Astrocyte of the spinal cord (primary cell): ENCODE measurements at regions not wholly inside any gene's neighbourhood (a gene's known extent, or its start where the extent isn't known, plus 50 kb on each side); places are given as distances from the start of the nearest gene placed in this dataset.

Source experiments
- DNase-seq: peaks from one replicate; pipeline ENCODE4 v3.0.0; 2011; ENCODE audit warnings: low read depth, low spot score
- H3K4me3 ChIP-seq: 2 replicates; pipeline ENCODE4 v1.5.1; 2011; ENCODE audit warnings: low read depth, mild to moderate bottlenecking, low read length, moderate library complexity
- in situ Hi-C: cut with HindIII; loops from 2 replicates; pipeline ENCODE4 v1.10.0; 2017; ENCODE audit warnings: low sequenced_read_pairs
- TF ChIP-seq, protein P1 (sequence below): IDR thresholded peaks from 2 replicates; pipeline ENCODE4 v1.5.1; 2012; ENCODE audit warnings: low read depth, mild to moderate bottlenecking, low read length, inconsistent platforms

DNA sequence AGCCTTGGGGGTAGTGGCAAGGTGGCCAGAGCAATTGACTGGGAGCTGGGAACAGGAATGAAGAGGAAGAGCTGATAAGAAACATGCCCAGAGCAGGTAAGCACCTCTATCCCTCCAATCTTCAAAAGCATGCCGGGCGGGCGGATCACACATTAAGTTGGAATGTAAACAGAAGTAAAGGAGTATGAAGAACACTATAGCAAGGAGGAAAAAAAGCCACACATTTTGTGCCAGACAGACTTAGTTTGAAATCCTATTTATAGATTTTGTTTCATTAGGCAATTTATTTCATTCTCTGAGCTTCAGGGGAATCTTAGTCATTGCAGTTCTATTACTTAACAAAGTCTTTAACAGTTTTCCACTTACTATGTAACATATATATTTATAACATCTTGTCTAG, 173.9 kb upstream of the TNC start:
- TF ChIP-seq, protein P1, sequence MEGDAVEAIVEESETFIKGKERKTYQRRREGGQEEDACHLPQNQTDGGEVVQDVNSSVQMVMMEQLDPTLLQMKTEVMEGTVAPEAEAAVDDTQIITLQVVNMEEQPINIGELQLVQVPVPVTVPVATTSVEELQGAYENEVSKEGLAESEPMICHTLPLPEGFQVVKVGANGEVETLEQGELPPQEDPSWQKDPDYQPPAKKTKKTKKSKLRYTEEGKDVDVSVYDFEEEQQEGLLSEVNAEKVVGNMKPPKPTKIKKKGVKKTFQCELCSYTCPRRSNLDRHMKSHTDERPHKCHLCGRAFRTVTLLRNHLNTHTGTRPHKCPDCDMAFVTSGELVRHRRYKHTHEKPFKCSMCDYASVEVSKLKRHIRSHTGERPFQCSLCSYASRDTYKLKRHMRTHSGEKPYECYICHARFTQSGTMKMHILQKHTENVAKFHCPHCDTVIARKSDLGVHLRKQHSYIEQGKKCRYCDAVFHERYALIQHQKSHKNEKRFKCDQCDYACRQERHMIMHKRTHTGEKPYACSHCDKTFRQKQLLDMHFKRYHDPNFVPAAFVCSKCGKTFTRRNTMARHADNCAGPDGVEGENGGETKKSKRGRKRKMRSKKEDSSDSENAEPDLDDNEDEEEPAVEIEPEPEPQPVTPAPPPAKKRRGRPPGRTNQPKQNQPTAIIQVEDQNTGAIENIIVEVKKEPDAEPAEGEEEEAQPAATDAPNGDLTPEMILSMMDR: no peak
- no peak for DNase-seq
- in situ Hi-C loops: no loop called here
- H3K4me3 ChIP-seq: no peak overlapping the region

DNA sequence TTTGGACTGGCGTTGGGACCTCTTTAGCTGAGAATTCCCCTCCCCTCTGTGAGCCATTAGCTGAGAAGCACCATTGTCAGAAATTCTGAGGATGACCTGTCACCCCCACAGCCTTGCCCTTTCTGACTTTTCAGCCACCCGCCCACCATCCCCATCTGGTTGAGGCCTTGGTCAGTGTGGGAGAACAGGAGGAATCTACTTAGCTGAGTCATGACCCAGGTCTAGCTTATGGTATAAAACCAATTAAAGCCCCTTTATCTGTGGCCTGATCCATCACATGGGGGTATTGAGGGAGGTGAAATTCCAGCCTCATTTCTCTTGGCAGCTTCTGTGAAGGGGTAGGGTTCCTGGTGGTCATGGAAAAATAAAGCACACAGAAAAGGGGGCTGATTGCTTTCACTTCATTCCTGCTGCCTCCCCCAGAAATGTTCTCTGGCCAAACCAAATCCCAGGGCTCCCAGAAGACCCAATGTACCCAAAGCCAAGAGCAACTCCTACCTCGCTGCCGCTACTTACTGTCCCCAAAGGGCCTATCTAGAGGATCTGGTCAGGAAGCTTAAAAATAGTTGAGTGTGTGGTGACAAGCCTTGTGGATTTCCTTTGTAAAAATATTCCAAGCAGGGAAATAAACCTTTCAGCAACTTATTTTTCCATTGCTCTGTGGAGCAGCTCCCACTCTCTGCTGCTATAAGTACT, 174.8 kb upstream of the TNC start:
- in situ Hi-C loops: no loop called here
- H3K4me3 ChIP-seq: no peak overlapping the region
- TF ChIP-seq, protein P1: no peak
- no peak for DNase-seq

DNA sequence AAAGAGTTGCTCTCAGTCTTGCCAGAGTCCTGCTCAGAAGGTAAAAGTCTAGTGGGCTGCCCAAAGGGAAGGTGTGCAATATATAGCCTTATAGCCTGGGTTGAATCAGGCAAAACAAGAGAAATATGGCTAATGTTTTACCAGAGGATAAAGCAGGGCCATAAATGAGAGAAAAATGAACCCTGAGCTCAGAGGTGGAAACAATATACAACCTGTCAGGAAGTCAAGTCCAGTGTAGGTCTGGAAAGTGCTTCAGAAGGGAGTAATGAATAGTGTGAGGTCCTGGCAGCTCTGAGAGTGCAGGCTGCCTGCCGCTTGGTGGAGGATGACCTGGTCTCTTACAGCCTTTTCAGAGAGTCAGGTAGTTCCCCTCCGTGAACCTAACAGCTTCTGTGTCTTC, 177.8 kb upstream of the TNC start:
- H3K4me3 ChIP-seq: no peak overlapping the region
- TF ChIP-seq, protein P1: no peak
- in situ Hi-C loops: no loop called here
- no peak for DNase-seq

DNA sequence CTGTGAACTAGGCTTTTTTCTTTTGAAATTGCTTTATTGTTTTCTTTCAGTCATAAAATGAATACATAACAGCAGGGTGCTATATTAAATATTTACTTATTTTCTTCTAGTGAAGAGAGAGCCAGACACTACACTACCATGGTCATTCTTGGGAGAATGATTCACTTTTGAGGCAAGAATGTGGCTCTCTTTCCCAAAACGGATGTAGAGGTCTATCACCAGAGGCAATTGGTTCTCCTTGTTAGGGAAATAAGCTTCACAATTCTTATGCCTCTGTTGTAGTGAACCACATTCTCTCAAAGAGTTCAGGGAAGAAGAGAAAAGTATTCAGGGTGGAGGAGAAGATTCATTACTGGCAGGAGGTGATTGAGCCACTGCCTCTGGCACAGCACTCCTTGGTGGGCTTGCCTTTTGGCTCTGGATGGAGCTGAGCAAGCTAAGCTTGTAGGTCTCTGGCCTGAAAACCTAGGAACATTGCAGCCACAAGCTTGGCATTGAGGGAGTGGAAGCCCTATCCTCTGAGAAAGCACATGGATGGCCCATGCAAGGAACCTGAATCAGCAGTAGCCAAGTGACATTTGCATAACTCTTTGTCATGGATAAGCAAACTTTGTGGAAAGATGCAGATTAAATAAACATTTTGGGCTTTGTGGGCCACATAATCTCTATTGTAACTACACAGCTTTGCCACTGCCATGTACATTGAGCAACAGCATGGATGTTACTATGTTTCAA, 179.0 kb upstream of the TNC start:
- DNase-seq: no peak
- in situ Hi-C loops: no loop called here
- TF ChIP-seq, protein P1: no peak
- no peak overlapping the region for H3K4me3 ChIP-seq

GRCh38 chr9:115300116-115300515, 182.2 kb upstream of the TNC start:
- TF ChIP-seq, protein P1: no peak
- DNase-seq: no peak
- H3K4me3 ChIP-seq: no peak overlapping the region
- in situ Hi-C loops: no loop called here

- H3K4me3 ChIP-seq: no peak overlapping the region
- in situ Hi-C loops: no loop called here
Measured at GRCh38 chr9:115300874-115301273, 182.9 kb upstream of the TNC start.

More at GRCh38 chr9:115300874-115301273, 182.9 kb upstream of the TNC start:
- no peak for DNase-seq
- TF ChIP-seq, protein P1: no peak
